NCI-H2171 treated with DMSO at 0.1 percent for 48 hours (cell line): ENCODE measurements at regions not wholly inside any gene's neighbourhood (a gene's known extent, or its start where the extent isn't known, plus 50 kb on each side); places are given as distances from the start of the nearest gene placed in this dataset.
"Not testable (repeated sequence)": the region's sequence is repeated elsewhere in the genome, so short reads cannot be mapped to it uniquely, and the experiment has no call there.

ENCODE experiments used
- DNase-seq: peaks from one replicate; lab custom pipeline; 2025; lab: John Stamatoyannopoulos, UW

DNA sequence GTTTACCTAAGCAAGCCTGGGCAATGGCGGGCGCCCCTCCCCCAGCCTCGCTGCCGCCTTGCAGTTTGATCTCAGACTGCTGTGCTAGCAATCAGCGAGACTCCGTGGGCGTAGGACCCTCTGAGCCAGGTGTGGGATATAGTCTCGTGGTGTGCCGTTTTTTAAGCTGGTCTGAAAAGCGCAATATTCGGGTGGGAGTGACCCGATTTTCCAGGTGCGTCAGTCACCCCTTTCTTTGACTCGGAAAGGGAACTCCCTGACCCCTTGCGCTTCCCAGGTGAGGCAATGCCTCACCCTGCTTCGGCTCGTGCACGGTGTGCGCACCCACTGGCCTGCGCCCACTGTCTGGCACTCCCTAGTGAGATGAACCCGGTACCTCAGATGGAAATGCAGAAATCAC lies 442.6 kb upstream of the MTPN start:
- not testable (repeated sequence) for DNase-seq

DNA sequence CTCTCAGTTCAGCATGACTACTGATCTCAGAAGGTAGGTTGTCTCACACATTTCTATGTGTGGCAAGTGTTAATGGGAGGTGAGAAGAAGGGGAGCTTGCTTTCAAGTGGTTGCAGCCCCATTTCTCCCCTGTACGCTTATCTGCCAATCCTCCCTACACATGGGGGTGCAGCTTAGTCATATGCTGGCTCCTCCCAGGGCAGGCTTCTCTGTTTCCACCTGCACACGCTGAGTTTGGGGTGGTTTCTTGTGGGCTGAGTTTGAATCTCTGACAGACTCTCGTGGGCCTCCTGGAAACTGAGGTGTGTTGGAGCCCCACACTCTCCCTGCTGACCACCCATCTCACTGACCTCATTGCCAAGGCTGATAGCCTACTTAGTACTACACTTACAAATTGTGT lies 435.8 kb upstream of the MTPN start:
- no peak for DNase-seq

DNA sequence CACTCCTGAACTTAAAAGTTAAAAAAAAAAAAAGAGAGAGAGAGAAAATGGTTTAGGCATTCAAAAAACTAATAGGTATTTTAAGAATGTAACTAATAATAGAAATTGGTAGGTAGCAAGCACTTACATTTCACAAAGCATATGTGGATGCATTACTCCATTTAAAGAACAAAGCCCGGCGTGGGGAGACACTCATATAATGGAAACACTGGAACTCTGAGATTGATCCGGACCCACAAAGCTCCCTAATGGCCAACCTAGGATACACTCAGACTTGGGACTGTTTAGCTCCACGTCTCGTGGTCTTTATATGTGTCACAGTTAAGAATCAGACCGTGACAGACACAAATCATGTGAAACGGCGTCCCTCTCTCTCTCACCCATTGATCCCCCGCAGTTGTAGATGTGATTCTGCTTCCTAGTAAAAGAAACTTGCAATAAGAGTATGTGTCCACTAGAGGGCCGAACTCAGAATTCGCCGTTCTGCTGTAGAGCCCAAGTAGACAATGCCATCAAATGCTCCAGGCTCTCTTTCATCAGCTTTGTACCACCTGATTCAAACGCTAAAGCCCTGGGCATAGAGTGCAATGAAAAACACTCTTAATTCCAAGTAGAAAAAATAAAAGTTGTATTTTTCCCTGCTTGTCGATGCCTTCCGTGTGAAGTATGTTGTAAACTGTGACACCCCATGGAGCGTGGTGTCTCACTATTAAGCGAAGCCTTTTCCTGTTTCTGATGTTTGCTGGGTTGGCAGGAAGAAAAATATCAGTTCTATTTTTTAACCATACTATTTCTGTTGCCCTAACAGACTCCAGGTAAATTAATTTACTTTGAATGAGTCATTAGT lies 429.0 kb upstream of the MTPN start:
- DNase-seq, result peak; percentile 57

DNA sequence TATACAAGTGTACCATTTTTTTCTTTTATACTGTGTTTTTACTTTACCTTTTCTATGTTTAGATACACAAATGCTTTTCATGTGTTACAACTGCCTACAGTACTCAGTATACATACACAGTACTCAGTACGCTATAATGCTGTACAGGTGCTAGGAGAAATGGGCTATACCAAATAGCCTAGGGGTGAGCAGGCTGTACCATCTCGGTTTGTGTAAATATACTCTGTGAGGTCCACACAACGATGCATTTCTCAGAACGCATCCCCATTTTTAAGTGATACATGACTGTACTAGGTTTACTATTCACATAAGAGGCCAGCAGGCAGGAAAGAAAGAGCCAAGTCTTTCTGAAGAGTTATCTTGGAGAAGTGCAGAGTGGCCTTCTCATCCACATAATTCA lies 426.4 kb upstream of the MTPN start:
- DNase-seq, result no peak

DNA sequence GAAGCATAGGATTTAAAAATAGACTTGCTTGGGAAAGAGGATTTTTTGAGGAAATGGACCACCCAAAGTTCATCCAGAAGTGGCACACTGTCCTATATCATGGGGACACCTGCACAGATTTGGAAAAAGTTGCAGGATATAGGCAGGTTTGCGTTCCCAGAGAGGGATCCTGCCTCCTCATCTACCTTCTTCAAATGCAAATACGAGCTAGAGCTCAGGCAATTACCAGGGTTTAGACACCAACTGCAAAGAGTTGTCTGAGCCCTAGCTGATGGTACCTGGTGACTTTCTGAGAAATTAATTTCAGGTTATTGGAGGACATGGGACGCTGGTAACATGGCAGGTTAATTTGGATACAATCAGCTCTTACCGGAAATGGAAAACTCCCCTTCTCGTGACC lies 423.7 kb upstream of the MTPN start:
- DNase-seq, result no peak

DNA sequence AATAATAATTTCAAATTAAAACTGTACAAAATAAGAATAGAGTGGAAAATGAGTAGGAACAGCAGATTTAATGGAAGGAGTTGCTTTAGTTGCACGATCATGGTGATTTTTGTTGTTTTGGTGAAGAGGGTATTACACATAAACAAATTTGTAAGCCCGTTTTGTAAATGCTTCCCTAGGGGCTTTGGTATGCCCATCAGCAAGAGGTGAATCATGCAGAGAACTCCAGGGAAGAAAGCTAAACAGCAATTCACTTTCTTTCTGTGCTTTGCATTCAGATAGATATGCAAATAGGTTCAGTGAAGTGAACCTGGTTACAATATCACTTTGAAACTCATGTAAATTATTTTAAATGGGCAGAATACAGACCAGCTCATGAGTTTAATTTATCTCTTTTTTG lies 422.2 kb upstream of the MTPN start:
- DNase-seq, result no peak

DNA sequence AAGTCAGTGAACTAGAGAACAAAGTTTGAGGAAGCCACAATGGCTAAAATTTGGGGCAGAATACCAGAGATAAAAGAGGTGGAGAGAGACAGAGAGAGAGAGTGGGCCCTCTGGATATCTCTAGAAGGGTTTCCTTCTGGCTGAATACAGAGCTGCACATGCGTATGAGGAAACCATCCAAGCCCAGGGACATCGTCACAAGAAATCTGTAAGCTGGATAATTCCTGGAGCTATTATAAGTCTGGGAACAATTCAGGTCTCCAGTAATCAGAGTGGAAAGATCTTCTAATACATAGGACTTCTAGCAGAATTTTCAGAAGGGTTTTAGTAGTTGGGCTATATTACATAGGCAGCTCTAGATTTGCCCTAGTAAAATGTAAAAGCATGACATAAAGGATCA lies 415.7 kb upstream of the MTPN start:
- DNase-seq, result no peak

DNA sequence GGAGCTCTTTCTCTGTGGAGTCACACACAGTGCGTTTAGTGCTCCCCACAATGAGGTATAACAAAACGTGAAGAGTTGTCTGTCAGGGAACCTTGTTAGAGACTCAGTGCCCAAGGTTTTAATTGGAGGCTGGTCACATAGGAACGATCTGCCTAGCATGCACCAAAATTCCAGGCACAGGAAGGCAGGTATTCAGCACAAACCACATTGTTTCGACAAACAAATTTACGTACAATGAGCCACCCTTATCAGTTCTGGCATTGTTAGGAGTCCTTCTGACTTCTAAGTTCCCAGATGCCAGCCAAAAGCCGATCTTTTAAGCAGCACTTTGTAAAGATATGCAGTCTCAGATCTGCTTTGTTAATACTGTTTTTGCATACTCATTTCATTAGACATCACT lies 414.2 kb upstream of the MTPN start:
- DNase-seq, result no peak

DNA sequence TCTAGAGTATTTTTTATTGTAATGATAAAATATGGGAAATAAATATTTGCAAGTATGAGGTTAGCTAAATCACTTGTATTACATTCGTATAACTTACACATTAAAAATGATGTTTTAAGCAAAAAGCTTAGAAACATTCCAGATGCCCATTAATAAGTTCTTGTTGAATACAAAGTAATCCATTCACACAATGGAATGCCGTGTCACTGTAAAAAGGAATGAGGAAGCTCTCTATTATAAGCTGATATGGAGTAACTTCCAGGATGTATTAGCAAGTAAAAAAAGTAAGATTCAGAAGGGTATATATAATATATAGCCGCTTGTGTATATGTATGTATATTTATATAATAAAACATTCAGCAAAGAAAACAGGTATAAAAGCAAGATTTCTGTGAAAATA lies 412.8 kb upstream of the MTPN start:
- DNase-seq, result no peak

DNA sequence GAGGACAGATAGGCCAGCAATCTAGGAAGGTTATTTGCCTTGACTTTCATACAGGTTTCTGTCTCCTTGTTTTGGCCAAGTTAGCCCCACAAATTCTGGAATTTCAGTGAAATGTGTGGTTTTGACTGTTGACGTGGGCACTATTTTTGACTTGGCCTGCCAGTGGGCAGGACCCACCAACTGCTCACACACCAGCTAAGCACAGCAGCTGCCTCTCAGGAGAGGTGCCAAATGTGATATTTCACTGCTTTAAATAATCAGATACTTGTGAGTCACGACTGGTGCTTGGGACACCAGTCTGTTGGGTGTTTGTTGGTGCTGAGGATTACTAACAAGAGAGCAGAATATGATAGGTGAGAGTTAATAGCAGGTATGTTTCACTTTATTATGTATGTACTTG lies 409.7 kb upstream of the MTPN start:
- DNase-seq, result no peak

DNA sequence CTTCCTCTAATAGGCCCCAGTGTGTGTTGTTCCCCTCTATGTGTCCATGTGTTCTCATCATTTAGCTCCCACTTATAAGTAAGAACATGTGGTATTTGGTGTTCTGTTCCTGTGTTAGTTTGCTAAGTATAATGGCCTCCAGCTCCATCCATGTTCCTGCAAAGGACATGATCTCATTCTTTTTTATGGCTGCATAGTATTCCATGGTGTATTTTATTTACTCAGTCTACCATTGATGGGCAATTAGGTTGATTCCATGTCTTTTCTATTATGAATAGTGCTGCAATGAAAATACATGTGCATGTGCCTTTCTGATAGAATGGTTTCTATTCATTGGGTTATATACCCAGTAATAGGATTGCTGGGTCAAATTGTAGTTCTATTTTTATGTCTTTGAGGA lies 394.2 kb upstream of the MTPN start:
- DNase-seq, result not testable (repeated sequence)

DNA sequence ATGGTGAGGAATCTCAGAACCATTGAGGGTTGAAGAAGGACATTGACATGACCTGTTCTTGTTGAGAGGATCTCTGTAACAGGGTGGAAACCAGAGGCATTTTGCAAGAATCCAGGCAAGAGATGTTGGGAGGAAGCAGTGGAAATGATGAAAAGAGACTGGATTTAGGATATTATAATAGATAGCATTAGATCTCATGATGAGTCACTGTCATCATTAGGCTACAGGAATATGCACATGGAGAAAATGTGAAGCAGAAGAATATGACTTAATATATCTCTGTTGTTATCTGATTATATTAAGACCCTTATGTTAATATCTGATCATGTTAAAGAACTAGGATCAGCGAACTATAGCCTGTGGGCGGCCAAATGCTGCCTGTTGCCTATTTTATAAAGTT lies 393.0 kb upstream of the MTPN start:
- DNase-seq, result no peak

DNA sequence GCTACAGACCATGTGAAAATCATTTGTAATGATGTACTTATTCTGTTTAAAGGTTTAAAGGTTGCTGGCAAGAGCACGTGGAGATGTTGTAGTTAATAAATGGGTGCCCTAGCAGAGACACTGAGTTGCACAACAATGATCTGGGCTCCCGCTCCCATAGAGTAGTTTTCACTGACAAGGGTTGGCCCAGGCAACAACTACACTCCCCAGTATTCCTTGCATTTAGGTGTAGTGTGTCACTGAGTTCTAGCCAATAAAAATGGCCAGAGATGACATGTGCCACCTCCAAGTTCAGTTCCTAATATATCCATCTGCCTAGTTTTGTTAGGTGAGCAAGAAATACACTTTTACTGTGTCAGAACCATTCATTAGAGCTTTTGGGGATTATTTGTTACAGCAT lies 392.1 kb upstream of the MTPN start:
- DNase-seq, result no peak

DNA sequence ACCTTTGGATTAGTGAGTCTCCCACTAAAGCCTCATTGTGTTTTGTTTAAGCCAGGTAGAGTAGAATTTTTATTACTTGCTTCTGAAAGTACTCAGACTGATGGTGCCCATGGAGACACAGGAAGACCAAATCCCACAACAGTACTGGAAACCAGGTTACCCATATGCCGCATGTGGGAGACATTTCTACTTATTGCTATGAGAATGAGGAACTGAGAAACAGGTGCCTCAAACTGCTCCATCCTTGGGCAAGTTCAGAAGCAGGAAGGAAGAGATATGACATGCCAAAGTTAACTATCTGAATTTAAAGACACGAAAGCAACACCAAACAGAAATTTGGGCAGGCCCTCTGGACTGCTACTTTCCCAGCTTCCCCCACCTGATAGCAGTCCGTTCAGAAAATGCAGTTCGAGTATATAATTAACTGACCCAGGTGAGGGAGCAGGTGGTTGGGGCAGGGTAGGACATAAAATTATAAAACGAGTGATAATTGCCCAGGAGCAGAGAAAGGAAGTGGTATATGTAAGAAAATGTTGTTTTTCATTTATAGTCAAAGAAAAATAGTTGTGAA lies 382.3 kb upstream of the MTPN start:
- DNase-seq, result no peak

DNA sequence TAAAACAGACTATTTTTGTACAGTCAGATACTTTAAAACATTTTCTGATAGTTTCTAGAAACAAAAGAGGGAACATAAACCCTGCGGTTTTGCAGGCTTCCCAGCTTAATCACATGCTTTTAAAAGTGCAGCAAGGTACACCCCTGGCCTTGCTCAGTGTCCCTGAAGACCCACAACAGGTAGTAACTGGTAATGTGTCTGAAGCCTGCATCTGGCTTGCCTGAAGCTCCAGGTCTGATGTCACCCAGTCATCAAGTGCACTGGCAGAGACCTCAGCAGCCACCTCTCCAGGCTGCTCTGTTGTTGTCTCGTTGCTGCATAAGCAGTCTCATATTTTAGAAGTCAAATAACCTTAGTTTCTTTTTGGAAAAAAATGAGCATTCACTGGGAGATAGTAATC lies 376.1 kb upstream of the MTPN start:
- no peak for DNase-seq

DNA sequence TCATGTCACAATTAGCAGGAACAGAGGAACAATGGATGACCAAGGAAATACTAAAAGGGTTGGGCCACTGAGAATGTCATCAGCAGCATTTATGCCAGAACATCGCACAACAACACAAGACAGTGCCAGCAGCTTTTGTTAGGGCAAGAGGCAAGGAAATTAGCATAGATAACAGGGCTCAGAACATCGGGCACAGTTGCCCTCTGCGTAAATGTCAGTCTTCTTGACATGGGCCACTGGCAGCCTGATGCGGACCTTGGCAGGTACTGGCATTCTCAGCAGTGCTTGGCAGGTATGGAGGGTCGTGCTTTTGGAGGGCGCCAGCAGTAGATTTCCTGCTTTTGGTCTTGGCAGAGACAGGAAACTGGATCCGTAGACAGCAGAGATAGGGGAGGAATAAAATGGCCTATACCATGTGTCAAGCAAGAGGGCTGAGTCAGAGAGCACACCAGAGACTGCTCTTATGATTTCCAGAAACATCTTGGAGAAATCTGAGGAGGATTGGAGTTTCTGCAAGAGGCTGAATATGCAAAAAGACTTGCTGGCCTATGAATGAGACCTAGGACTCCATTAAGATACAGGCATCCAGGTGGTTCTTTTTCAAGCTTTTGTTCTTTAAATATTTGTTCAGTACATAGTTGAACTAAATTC lies 371.5 kb upstream of the MTPN start:
- no peak for DNase-seq

DNA sequence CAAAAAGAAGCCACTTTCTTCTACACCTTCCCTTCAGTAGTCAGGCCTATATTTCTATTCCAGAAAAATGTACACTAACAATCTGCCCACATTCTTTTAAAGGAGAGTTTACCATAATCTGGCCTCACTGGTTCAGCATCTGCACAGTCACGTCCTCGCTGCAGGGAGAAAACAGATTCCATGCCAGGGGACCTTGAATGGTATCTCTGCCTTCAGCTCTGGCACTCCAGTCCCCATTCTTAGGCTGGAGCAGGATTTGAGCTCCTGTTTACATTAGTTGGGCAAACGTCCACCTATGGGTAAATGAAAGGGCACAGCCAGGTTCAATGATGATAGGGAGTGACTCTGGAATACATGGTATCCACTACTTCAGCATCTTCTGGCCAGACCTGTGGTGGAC lies 371.0 kb upstream of the MTPN start:
- no peak for DNase-seq

DNA sequence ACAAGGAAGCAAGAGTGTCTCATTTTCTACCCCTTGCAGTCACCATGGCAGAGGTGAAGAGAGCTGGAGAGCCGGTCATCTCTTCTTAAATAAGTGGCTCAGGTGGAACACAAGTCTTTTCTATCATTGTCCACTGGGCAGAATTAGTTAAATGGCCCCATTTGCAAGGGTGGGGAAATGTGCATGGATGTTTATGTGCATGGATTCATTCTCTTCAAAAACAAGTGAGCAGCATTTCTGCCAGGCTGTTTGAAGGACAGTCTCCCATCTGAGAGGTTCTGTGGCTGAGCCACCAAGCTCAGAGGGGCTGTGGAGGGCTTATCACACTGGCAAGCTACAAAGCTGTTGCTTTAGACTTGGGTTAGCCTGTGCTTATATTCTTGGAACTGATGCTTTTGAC lies 370.3 kb upstream of the MTPN start:
- no peak for DNase-seq

DNA sequence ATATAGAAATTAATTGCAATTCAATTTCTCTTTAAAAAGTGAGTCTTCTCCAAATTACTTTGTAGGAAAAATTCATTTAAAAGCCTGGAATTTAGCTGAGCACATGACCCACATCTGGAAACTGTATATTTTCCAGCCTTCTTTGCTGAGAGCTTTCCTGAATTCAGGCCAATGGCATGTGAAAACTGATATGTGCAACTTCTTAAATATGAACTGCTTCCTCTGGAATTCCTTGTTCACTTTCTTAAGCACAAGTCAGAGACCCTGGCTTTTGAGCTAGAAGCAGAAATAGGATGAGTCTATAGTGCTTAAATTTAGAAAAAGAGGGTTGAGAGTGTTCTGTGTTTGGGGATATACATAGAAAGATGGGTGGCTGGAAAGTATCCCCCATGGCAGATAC lies 365.1 kb upstream of the MTPN start:
- DNase-seq, result no peak

DNA sequence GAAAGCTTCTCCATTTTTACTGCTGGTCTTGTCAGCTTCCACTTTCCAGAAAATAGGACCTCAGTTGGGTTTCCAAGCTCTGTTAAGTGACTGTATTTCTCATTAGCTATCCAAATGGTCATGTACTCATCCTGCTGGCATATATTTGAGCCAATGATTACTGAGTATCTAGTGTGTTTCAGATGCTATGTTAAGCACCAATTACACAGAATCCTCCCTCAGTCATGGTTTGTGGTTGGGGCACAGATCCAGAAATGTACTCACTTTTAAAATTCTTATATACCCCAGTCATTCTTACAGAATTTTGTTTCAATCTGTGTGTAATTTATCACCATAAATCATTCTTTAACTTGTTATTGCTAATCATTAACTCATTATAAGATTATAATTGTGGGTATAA lies 362.3 kb upstream of the MTPN start:
- DNase-seq, result no peak

DNA sequence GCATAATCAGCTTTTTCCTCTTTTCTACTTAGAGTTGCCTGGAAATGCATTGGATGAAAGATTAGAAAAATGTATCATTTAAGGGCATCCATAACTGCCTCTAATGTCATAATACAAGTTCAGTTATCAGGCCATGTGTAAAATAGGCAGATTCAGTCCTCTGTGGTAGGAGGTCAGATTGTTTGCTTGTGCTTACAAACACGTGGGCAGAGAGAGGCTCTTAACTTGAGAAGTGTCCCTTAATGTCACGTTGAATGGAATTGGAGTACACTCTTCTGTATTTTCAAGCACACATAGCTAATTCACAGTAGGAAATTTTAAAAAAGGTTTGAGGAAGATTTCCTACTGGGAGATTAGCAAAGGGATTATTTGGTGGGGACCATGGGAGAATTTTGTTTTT lies 359.8 kb upstream of the MTPN start:
- DNase-seq, result no peak

DNA sequence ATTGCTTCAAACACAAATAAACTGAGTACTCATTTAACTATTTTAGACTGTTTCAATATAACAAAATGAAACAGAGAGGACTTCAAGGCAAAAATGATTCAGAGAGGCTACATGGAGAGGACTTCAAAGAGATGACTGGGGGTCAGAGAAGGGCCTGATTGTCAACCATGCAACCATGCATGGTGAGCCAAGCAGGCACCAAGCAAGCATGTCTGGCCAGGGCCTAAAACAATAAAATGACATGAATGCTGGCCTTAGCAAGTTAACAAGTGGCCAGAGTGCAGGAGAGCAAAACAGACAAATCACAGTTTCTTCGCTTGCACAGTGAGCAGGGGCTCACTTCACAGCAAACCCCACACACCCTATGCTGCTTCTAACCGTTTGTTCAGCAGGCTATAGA lies 356.5 kb upstream of the MTPN start:
- DNase-seq, result no peak

DNA sequence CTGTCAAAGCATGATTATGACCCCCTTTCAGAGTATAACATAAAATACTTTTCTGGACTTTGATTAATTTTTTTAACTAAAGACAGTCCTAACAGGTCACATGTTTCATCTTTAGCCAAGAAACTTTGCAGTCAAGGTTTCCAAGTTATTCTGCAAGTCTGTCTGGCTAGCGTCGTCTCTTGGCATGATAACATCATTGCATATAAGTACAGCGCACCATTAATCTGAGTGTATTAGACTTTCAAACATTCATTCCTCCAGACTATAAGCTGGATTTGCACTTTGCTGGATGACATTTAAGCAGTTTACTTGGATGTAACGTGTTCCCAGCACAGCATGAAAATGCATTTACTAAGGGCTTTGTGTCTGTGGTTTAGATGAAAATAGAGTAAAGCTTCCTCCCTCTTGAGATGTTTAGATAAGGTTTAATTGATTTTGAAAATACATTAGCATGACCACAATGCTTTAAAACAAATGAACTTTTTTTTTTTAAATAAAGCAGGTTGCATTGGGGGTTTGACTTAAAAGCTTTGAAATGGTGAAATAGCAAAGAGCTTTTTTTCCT lies 349.0 kb upstream of the MTPN start:
- DNase-seq, result no peak
